DOHH2 (cell line): ENCODE measurements at regions not wholly inside any gene's neighbourhood (a gene's known extent, or its start where the extent isn't known, plus 50 kb on each side); places are given as distances from the start of the nearest gene placed in this dataset.

Experiments
- H3F3A ChIP-seq: fragments of 200-600 bp; sonication (generic), shearing (Covaris generic); 2 replicates; pipeline ENCODE4 v1.6.0; 2016; ENCODE audit warnings: antibody characterized with exemption, mild to moderate bottlenecking; ENCODE audit not compliant: control insufficient read depth, insufficient read depth
- H3K27ac ChIP-seq: fragments of 200-600 bp; sonication (generic); 2 replicates; pipeline ENCODE4 v1.5.1; 2014; ENCODE audit warnings: low read depth, mild to moderate bottlenecking, low read length, moderate library complexity
- H3K27me3 ChIP-seq: fragments of 200-600 bp; sonication (generic); 2 replicates; pipeline ENCODE4 v1.6.1; 2014; ENCODE audit warnings: mild to moderate bottlenecking, low read length, mixed read lengths; ENCODE audit not compliant: control insufficient read depth
- H3K36me3 ChIP-seq: fragments of 200-600 bp; sonication (generic); 2 replicates; pipeline ENCODE4 v1.6.1; 2014; ENCODE audit warnings: mild to moderate bottlenecking, low read length, moderate library complexity, mixed read lengths; ENCODE audit not compliant: control insufficient read depth
- H3K4me1 ChIP-seq: fragments of 200-600 bp; sonication (generic); 2 replicates; pipeline ENCODE4 v1.6.1; 2014; ENCODE audit warnings: mild to moderate bottlenecking, low read length, mixed read lengths; ENCODE audit not compliant: control insufficient read depth
- H3K4me2 ChIP-seq: fragments of 200-600 bp; sonication (generic); 2 replicates; pipeline ENCODE4 v1.6.0; 2014; ENCODE audit warnings: mild to moderate bottlenecking, low read length, moderate library complexity
- H3K4me3 ChIP-seq: fragments of 200-600 bp; sonication (generic); 2 replicates; pipeline ENCODE4 v1.5.1; 2014; ENCODE audit warnings: mild to moderate bottlenecking, low read length, mixed read lengths
- H3K79me2 ChIP-seq: fragments of 200-600 bp; sonication (generic); 2 replicates; pipeline ENCODE4 v1.6.1; 2014; ENCODE audit warnings: mild to moderate bottlenecking, low read length, mixed read lengths; ENCODE audit not compliant: control insufficient read depth
- H3K9me2 ChIP-seq: fragments of 200-600 bp; sonication (generic); replicated peaks from 2 replicates; pipeline ENCODE4 v1.6.1; 2014; ENCODE audit warnings: mild to moderate bottlenecking, low read length, mixed read lengths; ENCODE audit not compliant: control insufficient read depth
- H3K9me3 ChIP-seq: fragments of 200-600 bp; sonication (generic); 2 replicates; pipeline ENCODE4 v1.6.1; 2014; ENCODE audit warnings: antibody characterized with exemption, low read length, mixed read lengths; ENCODE audit not compliant: control insufficient read depth, insufficient read depth
- H4K20me1 ChIP-seq: fragments of 200-600 bp; sonication (generic); 2 replicates; pipeline ENCODE4 v1.6.0; 2014; ENCODE audit warnings: low read depth, mild to moderate bottlenecking, antibody characterized with exemption, low read length, moderate library complexity; ENCODE audit not compliant: control insufficient read depth, insufficient read depth
- EZH2phosphoT487 ChIP-seq: fragments of 200-600 bp; sonication (generic); IDR thresholded peaks from 2 replicates; pipeline ENCODE4 v1.6.1; 2017; ENCODE audit warnings: borderline replicate concordance, mild to moderate bottlenecking, antibody characterized with exemption, low read length, moderate library complexity, mixed read lengths
- TF ChIP-seq, protein P1 (sequence below): fragments of 200-600 bp; sonication (generic); IDR thresholded peaks from one replicate; pipeline ENCODE4 v1.5.1; 2014; ENCODE audit warnings: antibody characterized with exemption, mild to moderate bottlenecking, low read depth, low read length; ENCODE audit not compliant: poor library complexity, severe bottlenecking

DNA sequence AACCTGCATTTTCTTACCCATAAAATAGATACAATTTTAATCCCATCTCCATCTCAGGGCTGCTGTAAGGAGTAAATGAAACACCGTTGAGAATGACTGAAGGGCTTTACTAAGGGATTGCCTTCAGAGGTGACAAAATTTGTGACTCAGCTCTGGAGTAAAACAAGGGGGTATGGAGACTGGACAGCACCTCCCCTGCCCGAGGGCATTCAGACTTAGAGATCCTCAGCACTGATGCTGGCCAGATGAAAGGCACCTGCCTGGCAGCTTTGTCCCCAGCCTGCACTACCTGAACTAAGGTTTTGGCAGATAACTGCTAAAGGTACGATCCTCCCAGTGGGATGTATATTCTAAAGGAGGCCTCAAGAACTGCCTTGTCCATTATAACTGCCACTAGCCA, 84.7 kb upstream of the CALM2 start:
- H3K4me1 ChIP-seq, result no peaks in the 10 kb centered on the region
- H3K9me2 ChIP-seq, result no peaks in the 10 kb centered on the region
- no peak overlapping the region for H3K4me2 ChIP-seq
- no peaks in the 10 kb centered on the region for H3K27me3 ChIP-seq
- no peaks in the 10 kb centered on the region for H4K20me1 ChIP-seq
- no peaks in the 10 kb centered on the region for H3F3A ChIP-seq
- H3K27ac ChIP-seq, result no peak overlapping the region
- H3K9me3 ChIP-seq, result no peaks in the 10 kb centered on the region
- H3K36me3 ChIP-seq, result no peaks in the 10 kb centered on the region
- TF ChIP-seq, protein P1, sequence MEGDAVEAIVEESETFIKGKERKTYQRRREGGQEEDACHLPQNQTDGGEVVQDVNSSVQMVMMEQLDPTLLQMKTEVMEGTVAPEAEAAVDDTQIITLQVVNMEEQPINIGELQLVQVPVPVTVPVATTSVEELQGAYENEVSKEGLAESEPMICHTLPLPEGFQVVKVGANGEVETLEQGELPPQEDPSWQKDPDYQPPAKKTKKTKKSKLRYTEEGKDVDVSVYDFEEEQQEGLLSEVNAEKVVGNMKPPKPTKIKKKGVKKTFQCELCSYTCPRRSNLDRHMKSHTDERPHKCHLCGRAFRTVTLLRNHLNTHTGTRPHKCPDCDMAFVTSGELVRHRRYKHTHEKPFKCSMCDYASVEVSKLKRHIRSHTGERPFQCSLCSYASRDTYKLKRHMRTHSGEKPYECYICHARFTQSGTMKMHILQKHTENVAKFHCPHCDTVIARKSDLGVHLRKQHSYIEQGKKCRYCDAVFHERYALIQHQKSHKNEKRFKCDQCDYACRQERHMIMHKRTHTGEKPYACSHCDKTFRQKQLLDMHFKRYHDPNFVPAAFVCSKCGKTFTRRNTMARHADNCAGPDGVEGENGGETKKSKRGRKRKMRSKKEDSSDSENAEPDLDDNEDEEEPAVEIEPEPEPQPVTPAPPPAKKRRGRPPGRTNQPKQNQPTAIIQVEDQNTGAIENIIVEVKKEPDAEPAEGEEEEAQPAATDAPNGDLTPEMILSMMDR, result no peak
- no peak overlapping the region for H3K4me3 ChIP-seq
- H3K79me2 ChIP-seq, result no peaks in the 10 kb centered on the region

DNA sequence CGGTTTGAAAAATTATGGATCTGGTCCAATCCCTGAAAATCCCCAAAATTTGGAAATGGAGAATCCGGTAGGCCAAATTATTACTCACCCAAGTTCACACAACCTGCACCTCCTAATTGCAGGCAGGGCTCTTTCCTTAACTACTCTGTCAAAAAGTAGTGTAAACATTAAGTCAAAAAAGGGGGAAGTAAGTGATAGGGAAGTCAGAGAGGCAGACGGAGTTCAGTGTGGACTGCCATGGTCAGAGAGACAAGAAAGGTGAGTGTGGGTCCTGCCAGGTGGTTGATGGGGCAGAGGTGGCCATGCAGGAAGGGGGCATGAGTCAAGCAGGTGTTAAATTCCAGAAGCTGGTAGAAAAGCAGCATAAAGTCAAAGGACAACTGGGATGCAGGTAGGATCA, 83.5 kb upstream of the CALM2 start:
- Histone ChIP-seq H3K4me3 (no peak overlapping the region), H3K9me2 (no peaks in the 10 kb centered on the region), H3K27ac (no peak overlapping the region), H3K4me2 (no peak overlapping the region), H3K4me1 (no peaks in the 10 kb centered on the region), H3K27me3 (no peaks in the 10 kb centered on the region), H3K9me3 (no peaks in the 10 kb centered on the region), H3K79me2 (no peaks in the 10 kb centered on the region), H3K36me3 (no peaks in the 10 kb centered on the region), H4K20me1 (no peaks in the 10 kb centered on the region), H3F3A (no peaks in the 10 kb centered on the region)
- TF ChIP-seq EZH2phosphoT487, result no peak
- TF ChIP-seq, protein P1, result no peak

DNA sequence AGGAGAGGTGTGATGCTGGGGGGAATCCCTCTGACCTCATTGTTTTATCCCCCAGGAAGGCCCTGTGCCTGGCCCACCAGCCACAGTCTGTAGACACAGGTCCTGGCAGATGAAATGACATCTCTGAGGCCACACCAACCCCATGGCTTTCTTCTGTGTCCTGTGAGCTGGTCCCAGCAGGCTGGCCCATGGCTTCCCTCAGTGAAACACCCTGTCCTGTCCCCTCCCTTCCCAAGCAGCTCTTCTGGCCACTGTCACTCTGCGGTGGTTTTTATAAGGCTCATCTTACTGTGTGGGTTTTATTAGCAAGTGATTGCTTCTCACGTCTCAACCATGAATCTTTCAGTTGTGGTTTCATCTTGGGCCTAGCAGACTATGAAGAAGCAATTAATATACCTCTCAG, 81.6 kb upstream of the CALM2 start:
- H3K36me3 ChIP-seq, result no peaks in the 10 kb centered on the region
- no peak for TF ChIP-seq EZH2phosphoT487
- TF ChIP-seq, protein P1, result no peak
- H3F3A ChIP-seq, result no peaks in the 10 kb centered on the region
- H3K4me2 ChIP-seq, result no peak overlapping the region
- no peak overlapping the region for H3K4me3 ChIP-seq
- no peak overlapping the region for H3K27ac ChIP-seq
- no peaks in the 10 kb centered on the region for H3K79me2 ChIP-seq
- H3K9me3 ChIP-seq, result no peaks in the 10 kb centered on the region
- no peaks in the 10 kb centered on the region for H3K9me2 ChIP-seq
- no peaks in the 10 kb centered on the region for H3K4me1 ChIP-seq
- H4K20me1 ChIP-seq, result no peaks in the 10 kb centered on the region
- H3K27me3 ChIP-seq, result no peaks in the 10 kb centered on the region
